Mammary epithelial cell (primary cell): ENCODE measurements at regions not wholly inside any gene's neighbourhood (a gene's known extent, or its start where the extent isn't known, plus 50 kb on each side); places are given as distances from the start of the nearest gene placed in this dataset.

Experiments used
- EZH2 ChIP-seq: IDR thresholded peaks from 2 replicates; pipeline ENCODE4 v1.6.1; 2012; ENCODE audit warnings: low read length, inconsistent platforms, borderline replicate concordance
- TF ChIP-seq, protein P1 (sequence below), 2 donors: IDR thresholded peaks in 1 of 2; conservative IDR thresholded peaks in 1 of 2; 2 replicates each; pipeline ENCODE4 v1.5.1; 2011 to 2012; ENCODE audit warnings: inconsistent platforms in 2 of 2, low read length in 2 of 2, mild to moderate bottlenecking in 2 of 2, control low read depth in 1 of 2, low read depth in 1 of 2; ENCODE audit not compliant: insufficient read depth in 1 of 2; ENCODE audit errors: extremely low read depth in 1 of 2

DNA sequence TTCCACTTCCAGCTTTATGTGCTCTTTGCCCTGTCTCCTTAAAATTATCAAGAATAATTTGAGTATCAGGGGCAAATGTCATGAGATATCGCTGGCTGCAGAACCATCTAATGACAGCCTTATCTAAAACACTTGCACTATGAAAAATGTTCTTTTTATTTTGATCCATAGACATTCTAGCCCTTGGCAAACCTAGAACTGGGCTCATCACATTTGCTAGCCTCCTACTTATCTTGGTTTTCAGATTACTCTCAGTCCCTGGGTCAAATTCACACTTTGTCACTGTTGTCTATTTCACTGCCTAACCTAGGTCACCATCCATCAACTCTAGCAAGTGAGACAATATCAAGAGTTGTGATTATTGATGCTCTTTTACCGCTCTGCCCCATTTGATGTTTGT is 59.9 kb upstream of the IPO9 start:
- TF ChIP-seq, protein P1, sequence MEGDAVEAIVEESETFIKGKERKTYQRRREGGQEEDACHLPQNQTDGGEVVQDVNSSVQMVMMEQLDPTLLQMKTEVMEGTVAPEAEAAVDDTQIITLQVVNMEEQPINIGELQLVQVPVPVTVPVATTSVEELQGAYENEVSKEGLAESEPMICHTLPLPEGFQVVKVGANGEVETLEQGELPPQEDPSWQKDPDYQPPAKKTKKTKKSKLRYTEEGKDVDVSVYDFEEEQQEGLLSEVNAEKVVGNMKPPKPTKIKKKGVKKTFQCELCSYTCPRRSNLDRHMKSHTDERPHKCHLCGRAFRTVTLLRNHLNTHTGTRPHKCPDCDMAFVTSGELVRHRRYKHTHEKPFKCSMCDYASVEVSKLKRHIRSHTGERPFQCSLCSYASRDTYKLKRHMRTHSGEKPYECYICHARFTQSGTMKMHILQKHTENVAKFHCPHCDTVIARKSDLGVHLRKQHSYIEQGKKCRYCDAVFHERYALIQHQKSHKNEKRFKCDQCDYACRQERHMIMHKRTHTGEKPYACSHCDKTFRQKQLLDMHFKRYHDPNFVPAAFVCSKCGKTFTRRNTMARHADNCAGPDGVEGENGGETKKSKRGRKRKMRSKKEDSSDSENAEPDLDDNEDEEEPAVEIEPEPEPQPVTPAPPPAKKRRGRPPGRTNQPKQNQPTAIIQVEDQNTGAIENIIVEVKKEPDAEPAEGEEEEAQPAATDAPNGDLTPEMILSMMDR (conservative IDR thresholded peaks at IDR 0.05 in 1 of 2, IDR thresholded peaks at IDR 0.05 in 1 of 2; ENCODE audit: extremely low read depth in 1 of 2, insufficient read depth in 1 of 2, low read depth in 1 of 2, low read length in 2 of 2), result no peak
- TF ChIP-seq EZH2, result no peak
